SK-N-SH treated with all-trans-retinoic acid at 6 μM for 48 hours (cell line): ENCODE measurements at regions not wholly inside any gene's neighbourhood (a gene's known extent, or its start where the extent isn't known, plus 50 kb on each side); places are given as distances from the start of the nearest gene placed in this dataset.

Experiments used
- ATAC-seq: fragments of 200-7000 bp; cut with Tn5 transposase; 3 replicates; pipeline ENCODE4 v1.9.1; 2020; ENCODE audit warnings: mild to moderate bottlenecking, moderate library complexity
- ARNTL ChIP-seq: fragments of 450-650 bp; formaldehyde crosslinking; IDR thresholded peaks from 2 replicates; pipeline ENCODE4 v1.5.0; 2020; ENCODE audit warnings: low read depth, mild to moderate bottlenecking, moderate library complexity, borderline replicate concordance
- BACH2 ChIP-seq: fragments of 250-450 bp; sonication (Bioruptor Pico); IDR thresholded peaks from 2 replicates; pipeline ENCODE4 v1.9.0; 2021; ENCODE audit warnings: mild to moderate bottlenecking, borderline replicate concordance
- CSDC2 ChIP-seq: fragments of 250-450 bp; sonication (Bioruptor Pico); IDR thresholded peaks from 2 replicates; pipeline ENCODE4 v1.5.0; 2020; ENCODE audit warnings: mild to moderate bottlenecking, moderate library complexity
- ESRRG ChIP-seq: fragments of 250-450 bp; sonication (Bioruptor Pico); IDR thresholded peaks from 2 replicates; pipeline ENCODE4 v1.6.1; 2021; ENCODE audit warnings: mild to moderate bottlenecking
- GLIS3 ChIP-seq: fragments of 250-450 bp; sonication (Bioruptor Pico); IDR thresholded peaks from 2 replicates; pipeline ENCODE4 v1.5.0; 2020; ENCODE audit warnings: mild to moderate bottlenecking, moderate library complexity
- ISL1 ChIP-seq: fragments of 250-450 bp; sonication (Bioruptor Pico); IDR thresholded peaks from 2 replicates; pipeline ENCODE4 v2.1.2; 2022; ENCODE audit warnings: mild to moderate bottlenecking, moderate library complexity
- OSR1 ChIP-seq: fragments of 250-450 bp; sonication (Bioruptor Pico); IDR thresholded peaks from 2 replicates; pipeline ENCODE4 v1.8.0; 2022; ENCODE audit warnings: moderate library complexity, mild to moderate bottlenecking, inconsistent platforms
- PPARA ChIP-seq: fragments of 250-450 bp; sonication (Bioruptor Pico); IDR thresholded peaks from 2 replicates; pipeline ENCODE4 v1.5.0; 2020; ENCODE audit warnings: mild to moderate bottlenecking, borderline replicate concordance
- RARB ChIP-seq: fragments of 250-450 bp; sonication (Bioruptor Pico); IDR thresholded peaks from 2 replicates; pipeline ENCODE4 v1.8.0; 2021; ENCODE audit warnings: mild to moderate bottlenecking, moderate library complexity
- SNAI2 ChIP-seq: fragments of 250-450 bp; sonication (Bioruptor Pico); IDR thresholded peaks from 2 replicates; pipeline ENCODE4 v1.5.0; 2020; ENCODE audit warnings: mild to moderate bottlenecking, moderate library complexity
- TCF4 ChIP-seq: fragments of 250-450 bp; sonication (Bioruptor Pico); IDR thresholded peaks from 2 replicates; pipeline ENCODE4 v1.8.0; 2021; ENCODE audit warnings: mild to moderate bottlenecking, moderate library complexity, borderline replicate concordance
- TOX ChIP-seq: fragments of 250-450 bp; sonication (Bioruptor Pico); IDR thresholded peaks from 2 replicates; pipeline ENCODE4 v1.8.0; 2021; ENCODE audit warnings: mild to moderate bottlenecking, moderate library complexity, borderline replicate concordance
- ZC3H10 ChIP-seq: fragments of 250-450 bp; sonication (Bioruptor Pico); IDR thresholded peaks from 2 replicates; pipeline ENCODE4 v1.5.1; 2021; ENCODE audit warnings: mild to moderate bottlenecking, moderate library complexity
- ZFP3 ChIP-seq: fragments of 250-450 bp; sonication (Bioruptor Pico); IDR thresholded peaks from 2 replicates; pipeline ENCODE4 v1.5.0; 2020; ENCODE audit warnings: mild to moderate bottlenecking, moderate library complexity
- ZFP30 ChIP-seq: fragments of 450-650 bp; formaldehyde crosslinking; IDR thresholded peaks from 2 replicates; pipeline ENCODE4 v1.5.0; 2022; ENCODE audit warnings: mild to moderate bottlenecking, moderate library complexity
- ZNF565 ChIP-seq: fragments of 450-650 bp; formaldehyde crosslinking; conservative IDR thresholded peaks from 2 replicates; pipeline ENCODE4 v1.5.0; 2020; ENCODE audit warnings: low read depth, mild to moderate bottlenecking, moderate library complexity
- ZNF8 ChIP-seq: fragments of 450-650 bp; formaldehyde crosslinking; IDR thresholded peaks from 2 replicates; pipeline ENCODE4 v1.5.0; 2020; ENCODE audit warnings: mild to moderate bottlenecking, moderate library complexity
- TF ChIP-seq, protein P1 (sequence below): fragments of 250-450 bp; sonication (Bioruptor Pico); IDR thresholded peaks from 2 replicates; pipeline ENCODE4 v1.5.1; 2020; ENCODE audit warnings: low read depth, mild to moderate bottlenecking, moderate library complexity
- TF ChIP-seq, protein P2 (sequence below): fragments of 250-450 bp; sonication (Bioruptor Pico); IDR thresholded peaks from 2 replicates; pipeline ENCODE4 v1.8.0; 2021; ENCODE audit warnings: low read depth, mild to moderate bottlenecking, moderate library complexity, borderline replicate concordance
- TF ChIP-seq, protein P3 (sequence below): fragments of 250-450 bp; sonication (Bioruptor Pico); IDR thresholded peaks from 2 replicates; pipeline ENCODE4 v1.5.1; 2021; ENCODE audit warnings: mild to moderate bottlenecking, moderate library complexity
- TF ChIP-seq, protein P4 (sequence below): fragments of 250-450 bp; sonication (Bioruptor Pico); IDR thresholded peaks from 2 replicates; pipeline ENCODE4 v1.8.0; 2020; ENCODE audit warnings: mild to moderate bottlenecking, moderate library complexity, borderline replicate concordance

DNA sequence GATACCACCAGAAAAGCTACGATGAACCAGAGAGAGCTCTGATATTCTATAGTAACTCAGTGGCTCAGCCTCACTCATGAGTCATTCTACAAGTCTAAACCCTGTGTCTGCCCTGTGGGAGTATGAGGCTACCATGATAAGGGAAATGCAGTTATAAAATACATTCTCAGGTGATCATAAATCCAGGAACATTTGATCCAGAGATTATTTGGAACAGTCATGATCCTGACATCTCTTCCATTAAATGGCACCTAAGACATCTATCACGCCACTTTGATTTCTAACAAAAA, 202.6 kb upstream of the RASSF8 start:
- TF ChIP-seq ZNF8 (CRISPR knock-in tag) (no peak), RARB (no peak), TCF4 (CRISPR knock-in tag) (no peak), TOX (CRISPR knock-in tag) (no peak), SNAI2 (CRISPR knock-in tag) (no peak), GLIS3 (CRISPR knock-in tag) (no peak), PPARA (CRISPR knock-in tag) (no peak), BACH2 (CRISPR knock-in tag) (no peak), ZC3H10 (CRISPR knock-in tag) (no peak), ARNTL (CRISPR knock-in tag) (no peak), ZFP30 (CRISPR knock-in tag) (no peak), ISL1 (no peak), CSDC2 (CRISPR knock-in tag) (no peak)
- TF ChIP-seq, protein P1, sequence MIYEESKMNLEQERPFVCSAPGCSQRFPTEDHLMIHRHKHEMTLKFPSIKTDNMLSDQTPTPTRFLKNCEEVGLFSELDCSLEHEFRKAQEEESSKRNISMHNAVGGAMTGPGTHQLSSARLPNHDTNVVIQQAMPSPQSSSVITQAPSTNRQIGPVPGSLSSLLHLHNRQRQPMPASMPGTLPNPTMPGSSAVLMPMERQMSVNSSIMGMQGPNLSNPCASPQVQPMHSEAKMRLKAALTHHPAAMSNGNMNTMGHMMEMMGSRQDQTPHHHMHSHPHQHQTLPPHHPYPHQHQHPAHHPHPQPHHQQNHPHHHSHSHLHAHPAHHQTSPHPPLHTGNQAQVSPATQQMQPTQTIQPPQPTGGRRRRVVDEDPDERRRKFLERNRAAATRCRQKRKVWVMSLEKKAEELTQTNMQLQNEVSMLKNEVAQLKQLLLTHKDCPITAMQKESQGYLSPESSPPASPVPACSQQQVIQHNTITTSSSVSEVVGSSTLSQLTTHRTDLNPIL (CRISPR knock-in tag): no peak
- TF ChIP-seq, protein P2, sequence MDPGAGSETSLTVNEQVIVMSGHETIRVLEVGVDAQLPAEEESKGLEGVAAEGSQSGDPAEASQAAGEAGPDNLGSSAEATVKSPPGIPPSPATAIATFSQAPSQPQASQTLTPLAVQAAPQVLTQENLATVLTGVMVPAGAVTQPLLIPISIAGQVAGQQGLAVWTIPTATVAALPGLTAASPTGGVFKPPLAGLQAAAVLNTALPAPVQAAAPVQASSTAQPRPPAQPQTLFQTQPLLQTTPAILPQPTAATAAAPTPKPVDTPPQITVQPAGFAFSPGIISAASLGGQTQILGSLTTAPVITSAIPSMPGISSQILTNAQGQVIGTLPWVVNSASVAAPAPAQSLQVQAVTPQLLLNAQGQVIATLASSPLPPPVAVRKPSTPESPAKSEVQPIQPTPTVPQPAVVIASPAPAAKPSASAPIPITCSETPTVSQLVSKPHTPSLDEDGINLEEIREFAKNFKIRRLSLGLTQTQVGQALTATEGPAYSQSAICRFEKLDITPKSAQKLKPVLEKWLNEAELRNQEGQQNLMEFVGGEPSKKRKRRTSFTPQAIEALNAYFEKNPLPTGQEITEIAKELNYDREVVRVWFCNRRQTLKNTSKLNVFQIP (CRISPR knock-in tag): no peak
- TF ChIP-seq, all 23 proteins: peak for 0
- no peak for ATAC-seq

DNA sequence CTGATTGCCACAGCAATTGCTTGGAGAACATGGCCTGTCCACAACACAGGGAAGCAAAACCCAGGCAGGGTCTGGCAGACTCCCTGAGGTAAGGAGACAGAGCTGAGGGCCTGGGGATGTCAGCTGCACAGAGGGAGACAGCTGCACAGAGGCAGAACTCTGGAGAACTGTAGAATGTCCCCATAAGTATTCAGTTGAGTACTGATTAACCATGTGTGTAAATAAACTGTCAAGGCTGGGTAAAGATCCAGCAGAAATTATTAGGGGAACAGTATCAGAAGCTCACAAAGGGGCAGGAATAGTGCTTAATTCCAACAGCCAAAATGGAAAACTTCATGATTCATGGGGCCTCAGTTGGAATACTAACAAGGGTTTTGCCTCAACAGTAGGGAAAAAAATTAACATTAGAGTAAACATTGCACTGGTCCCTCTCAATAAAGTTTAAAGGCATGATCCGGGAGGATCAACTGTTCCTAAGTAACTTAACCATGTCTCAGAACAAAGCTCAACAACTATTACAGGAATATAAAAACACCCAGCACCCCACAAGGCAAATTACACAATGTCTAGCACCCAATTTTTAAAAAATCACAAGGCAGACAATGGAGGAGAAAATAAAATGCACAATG, 201.3 kb upstream of the RASSF8 start:
- no peak for ATAC-seq
- TF ChIP-seq ZC3H10 (CRISPR knock-in tag) (no peak), ISL1 (no peak)

DNA sequence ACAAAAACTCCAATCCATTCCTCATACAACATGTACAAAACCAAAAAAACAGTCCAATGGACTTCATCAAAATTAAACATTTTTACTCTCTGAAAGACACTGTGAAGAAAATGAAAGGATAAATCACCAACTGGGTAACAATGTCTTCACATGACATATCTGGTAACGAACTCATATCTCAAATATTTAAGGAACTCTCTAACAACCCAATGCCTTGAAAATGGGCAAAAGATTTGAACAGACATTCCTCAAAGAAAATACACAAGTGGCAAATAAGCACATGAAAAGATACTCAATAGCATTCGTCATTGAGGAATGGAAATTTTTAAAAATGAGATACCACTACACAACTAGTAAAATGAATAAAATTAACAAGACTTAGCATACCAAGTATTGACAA, 198.7 kb upstream of the RASSF8 start:
- TF ChIP-seq, protein P3, sequence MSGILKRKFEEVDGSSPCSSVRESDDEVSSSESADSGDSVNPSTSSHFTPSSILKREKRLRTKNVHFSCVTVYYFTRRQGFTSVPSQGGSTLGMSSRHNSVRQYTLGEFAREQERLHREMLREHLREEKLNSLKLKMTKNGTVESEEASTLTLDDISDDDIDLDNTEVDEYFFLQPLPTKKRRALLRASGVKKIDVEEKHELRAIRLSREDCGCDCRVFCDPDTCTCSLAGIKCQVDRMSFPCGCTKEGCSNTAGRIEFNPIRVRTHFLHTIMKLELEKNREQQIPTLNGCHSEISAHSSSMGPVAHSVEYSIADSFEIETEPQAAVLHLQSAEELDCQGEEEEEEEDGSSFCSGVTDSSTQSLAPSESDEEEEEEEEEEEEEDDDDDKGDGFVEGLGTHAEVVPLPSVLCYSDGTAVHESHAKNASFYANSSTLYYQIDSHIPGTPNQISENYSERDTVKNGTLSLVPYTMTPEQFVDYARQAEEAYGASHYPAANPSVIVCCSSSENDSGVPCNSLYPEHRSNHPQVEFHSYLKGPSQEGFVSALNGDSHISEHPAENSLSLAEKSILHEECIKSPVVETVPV (CRISPR knock-in tag): no peak
- no peak for TF ChIP-seq ZC3H10 (CRISPR knock-in tag)
- TF ChIP-seq RARB: no peak
- no peak for TF ChIP-seq ISL1
- no peak for TF ChIP-seq ZNF565
- no peak for TF ChIP-seq ZNF8 (CRISPR knock-in tag)
- no peak for TF ChIP-seq PPARA (CRISPR knock-in tag)
- no peak for TF ChIP-seq ZFP3 (CRISPR knock-in tag)
- ATAC-seq: no peak

DNA sequence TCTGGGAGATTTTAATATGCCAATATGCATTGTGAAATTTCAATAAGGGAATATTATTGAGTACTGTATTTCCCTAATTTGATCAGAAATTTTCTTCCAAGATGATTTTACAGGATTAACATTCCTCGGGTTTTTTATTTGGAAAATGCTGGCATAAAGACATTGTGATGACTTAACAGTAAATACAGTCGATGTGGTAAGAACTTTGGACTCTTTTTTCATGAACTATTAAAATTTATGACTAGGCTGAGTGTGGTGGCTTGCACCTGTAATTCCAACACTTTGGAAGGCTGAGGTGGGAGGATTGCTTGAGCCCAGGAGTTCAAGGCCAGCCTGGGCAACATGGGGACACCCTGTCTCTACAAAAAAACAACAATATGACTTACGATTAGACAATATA, 197.1 kb upstream of the RASSF8 start:
- ATAC-seq: no peak
- no peak for TF ChIP-seq ISL1
- TF ChIP-seq, protein P4, sequence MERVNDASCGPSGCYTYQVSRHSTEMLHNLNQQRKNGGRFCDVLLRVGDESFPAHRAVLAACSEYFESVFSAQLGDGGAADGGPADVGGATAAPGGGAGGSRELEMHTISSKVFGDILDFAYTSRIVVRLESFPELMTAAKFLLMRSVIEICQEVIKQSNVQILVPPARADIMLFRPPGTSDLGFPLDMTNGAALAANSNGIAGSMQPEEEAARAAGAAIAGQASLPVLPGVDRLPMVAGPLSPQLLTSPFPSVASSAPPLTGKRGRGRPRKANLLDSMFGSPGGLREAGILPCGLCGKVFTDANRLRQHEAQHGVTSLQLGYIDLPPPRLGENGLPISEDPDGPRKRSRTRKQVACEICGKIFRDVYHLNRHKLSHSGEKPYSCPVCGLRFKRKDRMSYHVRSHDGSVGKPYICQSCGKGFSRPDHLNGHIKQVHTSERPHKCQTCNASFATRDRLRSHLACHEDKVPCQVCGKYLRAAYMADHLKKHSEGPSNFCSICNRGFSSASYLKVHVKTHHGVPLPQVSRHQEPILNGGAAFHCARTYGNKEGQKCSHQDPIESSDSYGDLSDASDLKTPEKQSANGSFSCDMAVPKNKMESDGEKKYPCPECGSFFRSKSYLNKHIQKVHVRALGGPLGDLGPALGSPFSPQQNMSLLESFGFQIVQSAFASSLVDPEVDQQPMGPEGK: no peak
- TF ChIP-seq ZC3H10 (CRISPR knock-in tag): no peak
- TF ChIP-seq ZFP30 (CRISPR knock-in tag): no peak
- no peak for TF ChIP-seq PPARA (CRISPR knock-in tag)
- no peak for TF ChIP-seq OSR1 (CRISPR knock-in tag)
- no peak for TF ChIP-seq GLIS3 (CRISPR knock-in tag)
- TF ChIP-seq, protein P3 (CRISPR knock-in tag): no peak
- TF ChIP-seq RARB: no peak
- TF ChIP-seq BACH2 (CRISPR knock-in tag): no peak
- TF ChIP-seq ESRRG (CRISPR knock-in tag): no peak
- TF ChIP-seq SNAI2 (CRISPR knock-in tag): no peak
- TF ChIP-seq TOX (CRISPR knock-in tag): no peak
- TF ChIP-seq TCF4 (CRISPR knock-in tag): no peak
